IPS-15b (cell line): ENCODE measurements at regions not wholly inside any gene's neighbourhood (a gene's known extent, or its start where the extent isn't known, plus 50 kb on each side); places are given as distances from the start of the nearest gene placed in this dataset.

Experiments used
- H3K27me3 ChIP-seq: one replicate; pipeline ENCODE4 v1.6.1; 2013; ENCODE audit warnings: low read length; ENCODE audit not compliant: control insufficient read depth, insufficient read depth
- H3K36me3 ChIP-seq: one replicate; pipeline ENCODE4 v1.6.1; 2013; ENCODE audit warnings: low read length; ENCODE audit not compliant: control insufficient read depth, insufficient read depth
- H3K4me1 ChIP-seq: one replicate; pipeline ENCODE4 v1.6.1; 2013; ENCODE audit warnings: mild to moderate bottlenecking, low read length; ENCODE audit not compliant: control insufficient read depth, insufficient read depth
- H3K4me3 ChIP-seq: one replicate; pipeline ENCODE4 v1.5.1; 2013; ENCODE audit warnings: low read depth, low read length
- H3K9ac ChIP-seq: one replicate; pipeline ENCODE4 v1.6.1; 2013; ENCODE audit warnings: low read depth, mild to moderate bottlenecking, low read length
- H3K9me3 ChIP-seq: one replicate; pipeline ENCODE4 v1.6.1; 2013; ENCODE audit warnings: mild to moderate bottlenecking, low read length; ENCODE audit not compliant: control insufficient read depth, insufficient read depth

DNA sequence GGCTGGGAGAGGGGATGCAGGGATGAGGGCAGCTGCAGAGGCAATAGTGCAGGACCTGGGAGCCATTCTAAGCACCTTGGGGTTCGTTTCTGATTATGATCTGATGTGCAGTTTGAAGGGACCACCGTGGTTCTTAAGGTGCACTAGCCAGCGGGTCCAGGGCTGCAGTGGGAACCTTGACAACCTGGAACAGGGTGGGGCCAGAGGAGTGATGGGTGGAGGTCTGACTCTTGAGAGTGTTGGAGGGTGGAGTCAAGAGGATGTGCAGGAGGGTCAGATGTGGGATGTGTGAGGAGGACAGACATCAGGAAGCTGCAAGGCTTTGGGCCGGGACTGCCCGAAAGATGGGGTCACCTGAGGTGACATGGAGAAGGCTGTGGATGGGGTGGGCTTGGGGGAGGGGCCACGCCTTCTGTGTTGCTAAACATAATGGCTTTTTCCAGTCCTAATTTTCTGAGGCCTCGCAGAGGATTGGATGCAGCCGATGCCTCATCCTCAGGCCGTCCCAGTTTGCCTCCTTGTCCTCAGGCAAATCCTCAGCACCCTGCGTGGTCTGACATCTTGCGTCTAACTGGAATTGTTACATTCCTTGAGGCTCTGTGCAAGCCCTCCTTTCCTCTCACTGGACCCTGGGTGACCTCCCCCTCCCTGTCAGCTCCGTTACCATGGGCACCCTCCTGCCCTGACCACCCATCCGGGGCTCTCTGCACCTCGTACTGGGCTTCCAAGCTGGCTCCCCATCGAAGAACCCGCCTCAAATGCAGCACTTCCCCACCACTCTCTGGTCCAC is 61.4 kb upstream of the TRPM1 start:
- Histone ChIP-seq H3K9me3 (no peaks in the 10 kb centered on the region), H3K4me3 (no peak overlapping the region), H3K36me3 (no peaks in the 10 kb centered on the region), H3K9ac (no peak overlapping the region), H3K4me1 (peaks cover 4% of the 10 kb centered on the region), H3K27me3 (no peaks in the 10 kb centered on the region)

- Histone ChIP-seq H3K36me3 (no peaks in the 10 kb centered on the region), H3K4me3 (no peak overlapping the region), H3K9ac (no peak overlapping the region), H3K9me3 (no peaks in the 10 kb centered on the region), H3K27me3 (no peaks in the 10 kb centered on the region), H3K4me1 (peaks cover 1% of the 10 kb centered on the region)
These were observed 62.4 kb upstream of the TRPM1 start for GRCh38 chr15:31163769-31164572.

DNA sequence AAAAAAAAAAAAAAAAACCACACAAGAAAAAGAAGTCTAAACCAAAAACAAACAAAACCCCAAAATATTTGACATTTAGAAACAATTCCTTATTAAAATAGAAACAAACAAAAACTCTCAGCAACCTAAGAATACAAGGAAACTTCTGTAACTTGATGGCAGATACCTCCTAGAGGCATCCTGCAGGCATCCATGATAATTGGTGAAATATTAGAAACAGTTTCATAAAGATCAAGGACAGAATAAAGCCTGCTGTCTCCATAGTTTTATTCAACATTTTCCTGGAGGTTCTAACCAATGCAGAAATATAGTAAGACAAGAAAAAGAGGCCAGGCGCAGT is 63.0 kb upstream of the TRPM1 start:
- Histone ChIP-seq H3K9me3 (no peaks in the 10 kb centered on the region), H3K27me3 (no peaks in the 10 kb centered on the region), H3K4me1 (no peaks in the 10 kb centered on the region), H3K36me3 (no peaks in the 10 kb centered on the region), H3K4me3 (no peak overlapping the region), H3K9ac (no peak overlapping the region)

GRCh38 chr15:31169558-31169957 is 68.0 kb upstream of the TRPM1 start:
- Histone ChIP-seq H3K9me3 (no peaks in the 10 kb centered on the region), H3K27me3 (no peaks in the 10 kb centered on the region), H3K36me3 (no peaks in the 10 kb centered on the region), H3K4me1 (no peaks in the 10 kb centered on the region), H3K4me3 (no peak overlapping the region), H3K9ac (no peak overlapping the region)

- Histone ChIP-seq H3K9me3 (no peaks in the 10 kb centered on the region), H3K9ac (no peak overlapping the region), H3K4me1 (no peaks in the 10 kb centered on the region), H3K27me3 (no peaks in the 10 kb centered on the region), H3K4me3 (no peak overlapping the region), H3K36me3 (no peaks in the 10 kb centered on the region)
These were observed 70.2 kb upstream of the TRPM1 start for GRCh38 chr15:31171731-31172130.

DNA sequence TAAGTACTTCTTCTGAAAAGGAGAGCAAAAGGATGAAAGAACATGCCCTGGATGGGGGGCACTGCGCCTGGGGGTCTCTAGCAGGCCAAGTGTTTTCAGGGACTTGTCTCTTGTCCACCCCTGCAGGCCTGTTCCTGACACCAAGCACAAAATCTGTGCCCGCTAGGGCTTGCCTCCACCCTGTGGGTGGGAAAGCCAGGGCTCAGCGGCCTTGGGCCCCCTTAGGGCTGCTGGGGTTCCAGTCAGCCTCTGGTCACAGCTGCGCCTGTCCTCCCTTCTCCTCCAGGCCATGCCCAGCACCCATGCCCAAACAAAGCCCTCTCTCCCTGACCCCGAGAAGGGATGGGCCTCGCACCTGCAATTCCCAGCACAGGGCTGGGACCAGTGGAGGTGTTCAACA is 71.1 kb upstream of the TRPM1 start:
- Histone ChIP-seq H3K36me3 (no peaks in the 10 kb centered on the region), H3K9me3 (no peaks in the 10 kb centered on the region), H3K4me3 (no peak overlapping the region), H3K4me1 (no peaks in the 10 kb centered on the region), H3K27me3 (no peaks in the 10 kb centered on the region), H3K9ac (no peak overlapping the region)

DNA sequence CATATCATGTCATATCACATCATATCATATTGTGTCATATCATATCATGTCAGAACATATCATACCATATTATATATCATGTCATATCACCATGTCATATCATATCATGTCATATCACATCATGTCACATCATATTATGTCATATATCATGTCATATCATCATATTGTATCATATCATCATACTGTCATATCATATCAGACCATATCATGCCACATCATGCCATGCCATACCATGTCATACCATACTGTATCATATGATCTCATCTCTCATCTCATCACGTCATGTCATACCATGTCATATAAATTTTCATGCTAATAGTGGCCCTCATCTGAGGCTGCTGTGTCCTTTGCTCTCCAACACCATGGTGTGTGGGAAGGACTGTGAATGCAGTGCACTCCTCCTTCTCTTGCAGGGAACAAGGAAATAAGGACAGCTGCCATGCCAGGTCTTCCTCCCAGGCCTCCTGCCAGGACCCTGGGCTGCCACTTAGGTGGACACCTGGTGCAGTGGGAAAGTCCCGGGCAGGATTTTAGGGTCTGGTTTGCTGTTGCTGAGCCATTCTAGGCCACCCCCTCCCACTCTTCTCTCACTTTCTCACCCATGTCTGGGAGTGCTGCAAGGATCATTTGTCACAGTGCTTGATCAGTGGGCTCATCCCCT is 72.4 kb upstream of the TRPM1 start:
- H3K4me3 ChIP-seq = no peak overlapping the region
- H3K36me3 ChIP-seq = no peaks in the 10 kb centered on the region

DNA sequence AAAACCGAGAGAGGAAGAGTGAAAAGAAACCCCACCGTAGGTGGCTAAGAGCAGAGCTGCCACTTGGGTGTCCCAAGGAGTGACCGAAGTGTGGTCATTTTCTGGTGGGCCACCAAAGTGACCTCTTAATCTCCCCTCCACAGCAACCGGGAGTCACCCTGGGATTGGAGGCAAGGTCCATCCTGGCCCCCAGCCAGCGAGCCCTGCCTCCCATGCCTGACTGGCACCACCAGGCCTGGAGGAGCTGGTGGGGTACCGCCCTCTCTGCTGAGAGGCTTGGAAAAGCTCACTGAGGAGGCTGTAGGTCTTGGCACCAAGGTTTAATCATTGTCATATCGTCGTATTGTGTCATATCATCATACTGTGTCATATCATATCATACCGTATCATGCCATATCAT is 74.0 kb upstream of the TRPM1 start:
- Histone ChIP-seq H3K9ac (no peak overlapping the region), H3K4me1 (peaks cover 4% of the 10 kb centered on the region), H3K4me3 (no peak overlapping the region), H3K36me3 (no peaks in the 10 kb centered on the region), H3K9me3 (no peaks in the 10 kb centered on the region), H3K27me3 (no peaks in the 10 kb centered on the region)

More for the DNA sequence above, 72.4 kb upstream of the TRPM1 start:
- H3K27me3 ChIP-seq = no peaks in the 10 kb centered on the region
- H3K9me3 ChIP-seq = no peaks in the 10 kb centered on the region
- peaks cover 4% of the 10 kb centered on the region for H3K4me1 ChIP-seq
- H3K9ac ChIP-seq = no peak overlapping the region

DNA sequence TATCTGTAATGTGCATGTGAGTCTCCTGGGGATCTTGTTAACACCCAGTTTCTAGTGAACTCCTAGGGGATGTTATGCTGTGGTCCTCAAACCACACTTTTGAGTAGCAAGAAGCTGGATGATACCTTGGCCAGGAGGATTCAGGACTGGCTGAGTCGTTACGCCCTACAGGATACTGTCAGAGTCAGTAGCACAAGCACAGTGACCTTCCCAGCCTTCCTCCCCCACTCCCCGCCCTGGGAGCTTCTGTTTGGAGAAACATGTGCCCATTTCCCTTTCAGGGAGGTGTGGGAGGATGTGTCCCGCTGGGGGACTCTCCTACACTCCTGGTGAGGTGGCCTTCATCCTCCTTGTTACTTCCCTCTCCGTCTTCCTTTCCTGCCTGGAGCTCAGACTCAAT is 76.4 kb upstream of the TRPM1 start:
- H3K4me1 ChIP-seq = peaks cover 4% of the 10 kb centered on the region
- no peaks in the 10 kb centered on the region for H3K36me3 ChIP-seq
- H3K9ac ChIP-seq = peak overlapping the region; percentile 3
- no peaks in the 10 kb centered on the region for H3K9me3 ChIP-seq
- no peak overlapping the region for H3K4me3 ChIP-seq
- H3K27me3 ChIP-seq = no peaks in the 10 kb centered on the region

DNA sequence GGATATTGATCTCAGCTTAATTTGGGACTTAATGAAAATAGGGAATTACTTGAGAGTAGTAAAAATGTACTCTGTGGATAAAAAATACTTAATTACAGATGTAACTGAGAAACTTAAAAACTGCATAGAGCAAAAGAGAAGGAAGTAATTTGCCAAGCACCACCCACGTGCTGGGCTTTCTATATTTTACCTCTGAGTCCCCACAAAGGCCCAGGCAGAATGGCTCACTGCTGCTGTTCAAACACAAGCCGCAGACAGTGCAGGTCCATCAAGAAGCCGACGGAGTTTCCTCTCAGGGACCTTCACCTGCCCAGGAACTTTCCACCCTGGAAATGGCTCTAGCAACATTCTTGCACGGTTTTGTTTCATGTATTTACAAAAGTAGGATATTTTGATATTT is 77.2 kb upstream of the TRPM1 start:
- no peak overlapping the region for H3K4me3 ChIP-seq
- H3K27me3 ChIP-seq = no peaks in the 10 kb centered on the region
- H3K36me3 ChIP-seq = no peaks in the 10 kb centered on the region
- peaks cover 4% of the 10 kb centered on the region for H3K4me1 ChIP-seq
- H3K9ac ChIP-seq = no peak overlapping the region
- H3K9me3 ChIP-seq = no peaks in the 10 kb centered on the region

DNA sequence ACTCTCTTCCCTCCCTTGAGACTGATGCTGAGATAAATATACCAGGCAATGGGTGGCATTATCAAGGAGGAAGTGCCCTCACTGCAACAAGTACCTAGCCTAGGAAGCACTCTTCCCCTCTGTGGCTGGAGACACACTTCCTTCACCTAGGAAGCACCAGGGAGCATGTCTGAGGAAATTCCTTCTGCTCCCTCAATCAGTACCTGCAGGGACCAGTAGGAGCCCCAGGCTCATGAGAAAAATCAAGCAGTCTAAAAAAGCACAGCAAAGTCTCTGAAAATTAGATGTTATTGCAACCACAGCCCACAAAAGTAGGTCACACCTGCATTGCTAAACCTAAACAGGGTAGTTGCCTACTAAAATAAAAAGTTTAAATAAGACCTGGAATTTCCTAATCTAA is 78.2 kb upstream of the TRPM1 start:
- Histone ChIP-seq H3K27me3 (no peaks in the 10 kb centered on the region), H3K9ac (no peak overlapping the region), H3K4me1 (peaks cover 4% of the 10 kb centered on the region), H3K9me3 (no peaks in the 10 kb centered on the region), H3K36me3 (no peaks in the 10 kb centered on the region), H3K4me3 (no peak overlapping the region)

GRCh38 chr15:31193291-31193690 is 91.8 kb upstream of the TRPM1 start:
- Histone ChIP-seq H3K9me3 (no peaks in the 10 kb centered on the region), H3K9ac (no peak overlapping the region), H3K4me3 (no peak overlapping the region), H3K27me3 (no peaks in the 10 kb centered on the region), H3K36me3 (no peaks in the 10 kb centered on the region), H3K4me1 (no peaks in the 10 kb centered on the region)
